ENCODE measurements at regions not wholly inside any gene's neighbourhood (a gene's known extent, or its start where the extent isn't known, plus 50 kb on each side); places are given as distances from the start of the nearest gene placed in this dataset.

GRCh38 chr11:71124127-71124526 lies 128.2 kb downstream of the SHANK2 start:
- Mint-ChIP-seq H3K4me1 (peaks cover 12% of the 10 kb centered on the region), H3K4me3 (no peak overlapping the region), H3K27ac (no peak overlapping the region), H3K36me3 (ENCODE audit: low read depth) (peaks cover 10% of the 10 kb centered on the region), H3K27me3 (ENCODE audit: insufficient read depth) (no peaks in the 10 kb centered on the region), H3K9me3 (no peaks in the 10 kb centered on the region)
- no peak for DNase-seq
- Histone ChIP-seq H3K4me1 (ENCODE audit: control insufficient read depth, insufficient read depth, low read length) (peaks cover 4% of the 10 kb centered on the region), H3K36me3 (ENCODE audit: control insufficient read depth, insufficient read depth, low read length) (no peaks in the 10 kb centered on the region), H3K27me3 (ENCODE audit: control insufficient read depth, insufficient read depth, low read length, poor library complexity, severe bottlenecking) (no peaks in the 10 kb centered on the region), H3K9me3 (ENCODE audit: control insufficient read depth, low read length) (no peaks in the 10 kb centered on the region), H3K4me3 (ENCODE audit: low read length) (no peak overlapping the region), H3K27ac (ENCODE audit: low read depth, low read length) (no peak overlapping the region), H3K9ac (ENCODE audit: extremely low read depth, low read length, poor library complexity, severe bottlenecking) (no peak overlapping the region)
- TF ChIP-seq CTCF (conservative IDR thresholded peaks at IDR 0.05), result no peak
- WGBS, 2 experiments (ENCODE audit: insufficient coverage in 1 of 2, insufficient read length in 1 of 2), result 67 to 75% methylated on average over 1 of the region's 2 CpGs

- Histone ChIP-seq H3K36me3 (ENCODE audit: control insufficient read depth, insufficient read depth, low read length) (peaks cover 4% of the 10 kb centered on the region), H3K9ac (ENCODE audit: extremely low read depth, low read length, poor library complexity, severe bottlenecking) (no peak overlapping the region), H3K27ac (ENCODE audit: low read depth, low read length) (no peak overlapping the region), H3K27me3 (ENCODE audit: control insufficient read depth, insufficient read depth, low read length, poor library complexity, severe bottlenecking) (no peaks in the 10 kb centered on the region), H3K4me3 (ENCODE audit: low read length) (no peak overlapping the region), H3K9me3 (ENCODE audit: control insufficient read depth, low read length) (no peaks in the 10 kb centered on the region), H3K4me1 (ENCODE audit: control insufficient read depth, insufficient read depth, low read length) (peaks cover 4% of the 10 kb centered on the region)
- Mint-ChIP-seq H3K27me3 (ENCODE audit: insufficient read depth) (no peaks in the 10 kb centered on the region), H3K9me3 (no peaks in the 10 kb centered on the region), H3K27ac (peak overlapping the region; percentile 81), H3K36me3 (ENCODE audit: low read depth) (peaks cover 27% of the 10 kb centered on the region), H3K4me1 (peaks cover 12% of the 10 kb centered on the region), H3K4me3 (no peak overlapping the region)
- TF ChIP-seq CTCF (conservative IDR thresholded peaks at IDR 0.05), result peak; percentile 90
- WGBS, 2 experiments (ENCODE audit: insufficient coverage in 1 of 2, insufficient read length in 1 of 2), result 35 to 40% methylated on average over 5 to 7 of the region's 7 CpGs
- peak; percentile 95 for DNase-seq
Measured at GRCh38 chr11:71120471-71120896, 131.9 kb downstream of the SHANK2 start.

GRCh38 chr11:71119656-71120269 lies 132.6 kb downstream of the SHANK2 start:
- Histone ChIP-seq H3K4me3 (ENCODE audit: low read length) (no peak overlapping the region), H3K9me3 (ENCODE audit: control insufficient read depth, low read length) (no peaks in the 10 kb centered on the region), H3K36me3 (ENCODE audit: control insufficient read depth, insufficient read depth, low read length) (peaks cover 4% of the 10 kb centered on the region), H3K9ac (ENCODE audit: extremely low read depth, low read length, poor library complexity, severe bottlenecking) (no peak overlapping the region), H3K4me1 (ENCODE audit: control insufficient read depth, insufficient read depth, low read length) (peaks cover 4% of the 10 kb centered on the region), H3K27me3 (ENCODE audit: control insufficient read depth, insufficient read depth, low read length, poor library complexity, severe bottlenecking) (no peaks in the 10 kb centered on the region), H3K27ac (ENCODE audit: low read depth, low read length) (no peak overlapping the region)
- Mint-ChIP-seq H3K36me3 (ENCODE audit: low read depth) (peaks cover 29% of the 10 kb centered on the region), H3K4me1 (peaks cover 12% of the 10 kb centered on the region), H3K27ac (peak overlapping the region; percentile 35), H3K9me3 (no peaks in the 10 kb centered on the region), H3K4me3 (no peak overlapping the region), H3K27me3 (ENCODE audit: insufficient read depth) (no peaks in the 10 kb centered on the region)
- no peak for TF ChIP-seq CTCF (conservative IDR thresholded peaks at IDR 0.05)
- no peak for DNase-seq
- WGBS, 2 experiments (ENCODE audit: insufficient coverage in 1 of 2, insufficient read length in 1 of 2), result 94% methylated on average over 6 to 9 of the region's 9 CpGs
